Kidney (tissue), 13 donors: ENCODE measurements at regions not wholly inside any gene's neighbourhood (a gene's known extent, or its start where the extent isn't known, plus 50 kb on each side); places are given as distances from the start of the nearest gene placed in this dataset.

ENCODE experiments used
- DNase-seq, 5 donors: peaks; one replicate each; pipeline ENCODE4 v3.0.0-alpha.2; 2013 to 2020
- FAIRE-seq: peaks from 2 replicates; lab custom pipeline; 2012; peaks lifted over from hg19 to GRCh38; lab: Jason Lieb, UNC
- H3K27ac ChIP-seq, 2 donors: one replicate each; pipeline ENCODE4 v1.7.0; 2013; ENCODE audit warnings: low read depth in 2 of 2, low read length in 2 of 2, inconsistent platforms in 1 of 2
- H3K27me3 ChIP-seq: one replicate; pipeline ENCODE4 v1.7.1; 2013; ENCODE audit warnings: low read length, inconsistent platforms; ENCODE audit not compliant: control insufficient read depth, insufficient read depth
- H3K36me3 ChIP-seq, 3 donors: one replicate each; pipeline versions ENCODE4 v1.7.0 to v1.7.1; 2013; ENCODE audit warnings: low read length in 3 of 3, control low read depth in 1 of 3, inconsistent platforms in 1 of 3; ENCODE audit not compliant: insufficient read depth in 3 of 3, control insufficient read depth in 2 of 3
- H3K4me1 ChIP-seq, 3 donors: one replicate each; pipeline versions ENCODE4 v1.7.0 to v1.7.1; 2013; ENCODE audit warnings: low read length in 3 of 3, inconsistent platforms in 1 of 3, low read depth in 1 of 3; ENCODE audit not compliant: control insufficient read depth in 2 of 3, insufficient read depth in 2 of 3
- H3K4me3 ChIP-seq, 3 donors: one replicate each; pipeline versions ENCODE4 v1.7.0 to v1.8.1; 2013; ENCODE audit warnings: low read length in 3 of 3, control low read depth in 1 of 3, inconsistent platforms in 1 of 3
- H3K9ac ChIP-seq, 3 donors: one replicate each; pipeline versions ENCODE4 v1.7.0 to v1.7.1; 2013; ENCODE audit warnings: low read length in 3 of 3, control low read depth in 1 of 3, inconsistent platforms in 1 of 3
- H3K9me3 ChIP-seq, 3 donors: one replicate each; pipeline versions ENCODE4 v1.7.0 to v1.7.1; 2013; ENCODE audit warnings: low read length in 3 of 3, control low read depth in 1 of 3, inconsistent platforms in 1 of 3; ENCODE audit not compliant: control insufficient read depth in 2 of 3, insufficient read depth in 1 of 3
- intact Hi-C: fragments of 100-400 bp; cut with DNase I; formaldehyde crosslinking; loops from one replicate; pipeline ENCODE4 v1.11.1; 2022
- TF ChIP-seq, protein P1 (sequence below): IDR thresholded peaks from 3 replicates; pipeline ENCODE4 v1.5.1; 2012; ENCODE audit warnings: mild to moderate bottlenecking, moderate library complexity, borderline replicate concordance; ENCODE audit not compliant: insufficient read depth; ENCODE audit errors: extremely low read depth
- donor health status: control.
- donor health status: control.
- donor health status: control.
- donor health status: control.
- donor health status: control.
- donor health status: DM: yes; HTN: yes; CAD: no.
- donor health status: Normal renal cell carcinoma (clear cell type).

DNA sequence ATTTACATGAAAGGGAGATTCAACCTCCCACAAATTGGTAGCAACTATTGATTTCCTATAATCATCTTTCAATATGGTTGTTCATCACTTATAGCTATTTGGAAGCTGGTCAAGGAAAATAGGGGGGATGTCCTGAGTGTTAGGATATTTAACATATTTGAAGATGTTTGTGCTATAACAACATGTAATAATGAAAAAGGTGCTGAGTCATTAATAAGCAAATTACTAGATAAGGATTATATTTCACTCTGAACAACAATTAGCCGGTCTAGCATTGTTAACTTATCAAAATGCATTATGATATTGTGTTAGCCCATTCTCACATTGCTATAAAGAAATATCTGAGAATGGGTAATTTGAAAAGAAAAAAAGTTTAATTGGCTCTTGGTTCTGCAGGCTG is 225.8 kb upstream of the ARPP21 start:
- H3K4me3 ChIP-seq = no peak overlapping the region
- no peaks in the 10 kb centered on the region for H3K27me3 ChIP-seq
- no peak overlapping the region for H3K9ac ChIP-seq
- DNase-seq (no peak), FAIRE-seq (no peak)
- H3K36me3 ChIP-seq = no peaks in the 10 kb centered on the region
- no peak overlapping the region for H3K27ac ChIP-seq
- H3K9me3 ChIP-seq = no peaks in the 10 kb centered on the region
- no peaks in the 10 kb centered on the region for H3K4me1 ChIP-seq
- intact Hi-C loops = no loop called here
- TF ChIP-seq, protein P1, sequence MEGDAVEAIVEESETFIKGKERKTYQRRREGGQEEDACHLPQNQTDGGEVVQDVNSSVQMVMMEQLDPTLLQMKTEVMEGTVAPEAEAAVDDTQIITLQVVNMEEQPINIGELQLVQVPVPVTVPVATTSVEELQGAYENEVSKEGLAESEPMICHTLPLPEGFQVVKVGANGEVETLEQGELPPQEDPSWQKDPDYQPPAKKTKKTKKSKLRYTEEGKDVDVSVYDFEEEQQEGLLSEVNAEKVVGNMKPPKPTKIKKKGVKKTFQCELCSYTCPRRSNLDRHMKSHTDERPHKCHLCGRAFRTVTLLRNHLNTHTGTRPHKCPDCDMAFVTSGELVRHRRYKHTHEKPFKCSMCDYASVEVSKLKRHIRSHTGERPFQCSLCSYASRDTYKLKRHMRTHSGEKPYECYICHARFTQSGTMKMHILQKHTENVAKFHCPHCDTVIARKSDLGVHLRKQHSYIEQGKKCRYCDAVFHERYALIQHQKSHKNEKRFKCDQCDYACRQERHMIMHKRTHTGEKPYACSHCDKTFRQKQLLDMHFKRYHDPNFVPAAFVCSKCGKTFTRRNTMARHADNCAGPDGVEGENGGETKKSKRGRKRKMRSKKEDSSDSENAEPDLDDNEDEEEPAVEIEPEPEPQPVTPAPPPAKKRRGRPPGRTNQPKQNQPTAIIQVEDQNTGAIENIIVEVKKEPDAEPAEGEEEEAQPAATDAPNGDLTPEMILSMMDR = no peak

DNA sequence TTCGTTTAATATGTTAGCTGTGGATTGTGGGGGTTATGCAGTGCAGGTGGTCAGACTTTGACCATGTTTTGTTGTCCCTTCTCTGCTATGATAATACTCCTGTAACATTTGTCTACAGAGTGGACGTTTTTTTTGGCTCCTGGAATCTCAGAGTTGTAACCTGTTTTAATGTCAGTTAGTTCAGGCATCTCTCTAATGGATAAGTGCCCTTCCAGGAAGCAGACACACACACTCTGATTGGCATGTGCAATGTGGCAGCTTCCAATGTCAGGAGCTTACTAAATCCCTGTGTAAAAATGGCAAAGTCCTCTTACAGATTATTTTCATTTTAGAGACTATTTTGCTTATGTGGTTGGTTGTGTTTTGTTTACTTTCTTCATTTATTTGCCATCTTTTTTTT is 222.2 kb upstream of the ARPP21 start:
- Histone ChIP-seq H3K9me3 (no peaks in the 10 kb centered on the region), H3K27ac (no peak overlapping the region), H3K9ac (no peak overlapping the region), H3K4me3 (no peak overlapping the region), H3K36me3 (no peaks in the 10 kb centered on the region), H3K4me1 (no peaks in the 10 kb centered on the region), H3K27me3 (no peaks in the 10 kb centered on the region)
- intact Hi-C loops = no loop called here
- FAIRE-seq (no peak), DNase-seq (no peak)
- TF ChIP-seq, protein P1 = no peak

DNA sequence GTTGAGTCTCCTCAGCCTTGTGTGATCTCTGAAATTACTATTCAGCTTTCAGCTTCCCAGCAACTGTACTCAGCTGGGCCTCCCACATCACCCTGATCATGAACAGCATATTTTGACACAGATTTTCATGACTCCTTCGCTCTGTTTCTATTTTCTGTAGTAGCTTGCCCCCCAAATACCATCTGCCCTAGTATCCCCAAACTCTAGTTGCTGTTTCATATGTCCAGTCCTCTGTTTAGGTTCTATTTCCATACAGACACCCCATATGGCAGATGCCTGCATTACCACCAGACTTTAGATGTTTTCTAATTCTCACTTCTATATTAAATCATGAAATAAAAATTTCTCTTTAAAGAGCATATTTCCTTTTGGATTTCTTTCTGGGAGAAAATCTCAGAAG is 217.2 kb upstream of the ARPP21 start:
- no peaks in the 10 kb centered on the region for H3K27me3 ChIP-seq
- DNase-seq (no peak), FAIRE-seq (no peak)
- H3K27ac ChIP-seq = no peak overlapping the region
- no peak overlapping the region for H3K4me3 ChIP-seq
- intact Hi-C loops = no loop called here
- TF ChIP-seq, protein P1 = no peak
- no peaks in the 10 kb centered on the region for H3K36me3 ChIP-seq
- no peaks in the 10 kb centered on the region for H3K4me1 ChIP-seq
- no peak overlapping the region for H3K9ac ChIP-seq
- H3K9me3 ChIP-seq = no peaks in the 10 kb centered on the region

DNA sequence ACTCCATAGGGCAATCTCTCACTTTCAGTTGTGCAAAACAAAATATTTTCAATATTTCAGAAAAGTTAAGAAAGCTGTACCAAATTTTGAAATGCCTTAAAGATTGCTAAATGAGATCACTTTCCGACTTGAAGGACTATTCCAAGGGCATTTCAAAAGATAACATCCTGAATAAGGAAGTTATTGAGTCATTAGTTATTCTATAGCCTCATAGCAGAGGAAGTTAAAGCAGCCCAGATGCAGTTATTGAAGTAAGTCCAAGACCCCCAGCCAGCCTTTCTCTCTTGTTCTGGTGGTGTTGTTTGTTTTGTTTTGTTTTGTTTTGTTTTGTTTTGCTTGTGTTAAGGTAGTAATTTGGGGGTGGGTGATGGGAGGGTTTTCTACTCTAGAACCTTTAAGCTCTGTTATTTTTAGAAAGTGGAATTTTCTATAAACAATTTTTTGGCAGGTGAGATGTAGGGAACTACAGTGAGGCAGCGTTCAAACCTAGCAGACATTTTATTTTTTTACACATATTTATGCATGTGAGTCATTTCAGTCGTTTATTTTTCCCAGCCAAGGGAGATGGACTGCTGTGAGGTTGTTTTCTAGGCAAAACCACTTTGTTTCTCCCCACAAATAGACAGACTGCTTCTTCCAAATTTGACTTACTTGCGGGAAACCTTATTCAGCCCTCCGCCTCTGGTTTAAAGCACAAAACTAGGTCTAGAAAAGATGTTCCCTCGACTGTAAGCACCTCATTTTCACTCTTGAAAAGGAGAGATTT is 216.3 kb upstream of the ARPP21 start:
- DNase-seq (peak in 1 of 5 donors; percentile 26), FAIRE-seq (no peak)
- no peak overlapping the region for H3K4me3 ChIP-seq
- H3K27ac ChIP-seq = no peak overlapping the region
- no peaks in the 10 kb centered on the region for H3K27me3 ChIP-seq
- no peaks in the 10 kb centered on the region for H3K9me3 ChIP-seq
- no peaks in the 10 kb centered on the region for H3K4me1 ChIP-seq
- H3K36me3 ChIP-seq = no peaks in the 10 kb centered on the region
- no peak overlapping the region for H3K9ac ChIP-seq
- TF ChIP-seq, protein P1 = no peak
- intact Hi-C loops = no loop called here
